ENCODE measurements at regions not wholly inside any gene's neighbourhood (a gene's known extent, or its start where the extent isn't known, plus 50 kb on each side); places are given as distances from the start of the nearest gene placed in this dataset.

DNA sequence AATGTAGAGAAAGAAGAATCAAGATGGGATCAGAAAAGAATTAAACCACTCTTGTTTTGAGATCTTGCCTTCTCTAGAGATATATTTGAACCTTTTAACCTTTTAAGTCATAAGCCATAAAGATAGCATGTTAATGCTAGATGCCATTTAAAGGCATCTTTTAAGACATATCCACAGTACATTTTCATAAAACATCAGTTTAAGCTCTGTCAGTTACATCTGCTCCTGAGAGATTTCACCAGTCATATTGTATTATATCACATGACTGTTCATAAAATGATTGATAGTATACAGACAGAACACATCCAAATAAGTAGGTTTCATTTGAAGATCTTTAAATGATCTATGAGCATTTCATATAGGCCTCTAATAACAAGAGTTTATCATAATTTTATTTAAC, 1238.5 kb downstream of the SLC16A7 start:
- TF ChIP-seq, protein P1, sequence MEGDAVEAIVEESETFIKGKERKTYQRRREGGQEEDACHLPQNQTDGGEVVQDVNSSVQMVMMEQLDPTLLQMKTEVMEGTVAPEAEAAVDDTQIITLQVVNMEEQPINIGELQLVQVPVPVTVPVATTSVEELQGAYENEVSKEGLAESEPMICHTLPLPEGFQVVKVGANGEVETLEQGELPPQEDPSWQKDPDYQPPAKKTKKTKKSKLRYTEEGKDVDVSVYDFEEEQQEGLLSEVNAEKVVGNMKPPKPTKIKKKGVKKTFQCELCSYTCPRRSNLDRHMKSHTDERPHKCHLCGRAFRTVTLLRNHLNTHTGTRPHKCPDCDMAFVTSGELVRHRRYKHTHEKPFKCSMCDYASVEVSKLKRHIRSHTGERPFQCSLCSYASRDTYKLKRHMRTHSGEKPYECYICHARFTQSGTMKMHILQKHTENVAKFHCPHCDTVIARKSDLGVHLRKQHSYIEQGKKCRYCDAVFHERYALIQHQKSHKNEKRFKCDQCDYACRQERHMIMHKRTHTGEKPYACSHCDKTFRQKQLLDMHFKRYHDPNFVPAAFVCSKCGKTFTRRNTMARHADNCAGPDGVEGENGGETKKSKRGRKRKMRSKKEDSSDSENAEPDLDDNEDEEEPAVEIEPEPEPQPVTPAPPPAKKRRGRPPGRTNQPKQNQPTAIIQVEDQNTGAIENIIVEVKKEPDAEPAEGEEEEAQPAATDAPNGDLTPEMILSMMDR (IDR thresholded peaks at IDR 0.05; ENCODE audit: insufficient read depth, missing control alignments): no peak
- DNase-seq (ENCODE audit: insufficient read length, low spot score) (no peak), FAIRE-seq (no peak)

DNA sequence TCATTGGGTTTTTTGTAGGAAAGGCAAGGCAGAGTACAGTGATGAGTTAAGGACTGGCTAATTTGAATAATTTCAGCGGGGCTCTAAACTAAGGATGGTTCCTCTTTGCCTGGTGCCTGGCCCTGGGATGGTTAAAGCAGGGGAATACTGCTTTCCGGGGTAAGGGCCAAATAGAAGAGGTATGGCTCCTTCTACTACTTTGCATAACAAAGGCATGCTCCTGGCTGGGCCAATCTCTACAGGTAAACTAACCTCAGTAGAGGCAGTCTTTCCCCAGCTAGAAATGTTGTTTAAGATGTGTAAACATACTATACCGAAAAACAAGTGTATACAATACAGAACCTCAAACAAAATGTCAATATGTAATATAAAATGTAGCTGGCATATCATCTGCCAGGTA, 1239.0 kb downstream of the SLC16A7 start:
- DNase-seq (ENCODE audit: insufficient read length, low spot score) (no peak), FAIRE-seq (no peak)
- TF ChIP-seq, protein P1 (IDR thresholded peaks at IDR 0.05; ENCODE audit: insufficient read depth, missing control alignments): no peak

DNA sequence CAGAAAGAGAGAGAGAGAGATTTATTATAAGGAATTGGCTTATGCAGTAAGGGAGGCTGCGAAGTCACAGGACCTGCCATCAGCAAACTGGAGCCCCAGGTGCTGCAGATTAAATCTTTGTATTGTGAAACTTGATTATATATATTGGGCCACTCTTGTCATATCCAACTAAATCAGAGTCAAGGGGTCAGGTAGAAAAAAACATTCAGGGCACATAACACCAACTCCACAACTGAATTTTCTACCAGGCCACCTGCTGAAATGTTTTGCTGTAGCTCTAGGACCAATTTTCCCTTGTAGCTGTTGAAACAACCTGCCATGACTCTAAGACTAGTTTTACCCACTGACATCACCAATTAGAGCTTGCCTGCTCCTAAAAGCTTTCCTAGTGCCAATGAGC, 1240.8 kb downstream of the SLC16A7 start:
- TF ChIP-seq, protein P1 (IDR thresholded peaks at IDR 0.05; ENCODE audit: insufficient read depth, missing control alignments): no peak
- DNase-seq (ENCODE audit: insufficient read length, low spot score) (no peak), FAIRE-seq (no peak)

DNA sequence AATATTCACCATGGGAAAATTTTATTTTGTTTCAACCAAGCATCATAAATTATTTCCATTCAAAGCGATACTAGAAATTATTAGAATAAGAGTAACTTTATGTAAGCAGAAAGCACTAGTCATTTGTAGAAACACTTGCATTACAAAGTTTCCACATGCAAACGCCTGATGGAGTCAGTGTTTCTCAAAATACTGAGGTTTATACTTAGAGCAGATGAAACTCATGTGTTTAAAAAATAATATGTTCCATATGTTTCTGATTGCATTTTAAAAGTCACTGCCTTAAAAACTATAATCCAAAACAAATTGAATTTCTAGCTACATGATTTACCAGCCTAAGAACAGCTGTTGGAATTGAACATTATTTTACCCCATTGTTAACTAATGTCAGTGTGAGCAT, 1246.4 kb downstream of the SLC16A7 start:
- no peak for FAIRE-seq
- TF ChIP-seq, protein P1 (IDR thresholded peaks at IDR 0.05; ENCODE audit: insufficient read depth, missing control alignments): no peak

DNA sequence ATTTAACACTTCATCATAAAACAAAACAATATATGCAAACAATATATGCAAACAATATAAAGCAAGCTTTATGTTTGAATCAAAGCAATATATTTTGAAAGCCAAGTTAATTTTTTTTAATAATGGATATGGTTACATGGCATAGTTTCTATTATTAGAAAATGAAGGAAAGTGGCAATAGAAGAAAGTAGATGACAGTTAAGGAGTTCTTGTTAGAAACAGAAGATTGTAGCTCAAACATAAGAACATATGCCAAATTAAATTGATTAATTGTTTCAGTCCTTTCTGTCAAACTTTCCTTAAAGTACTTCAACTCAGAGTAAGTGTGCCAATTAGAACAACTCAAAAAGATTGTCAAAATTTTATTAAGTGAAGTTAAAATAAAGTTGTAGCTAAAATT, 1248.3 kb downstream of the SLC16A7 start:
- FAIRE-seq (no peak), DNase-seq (ENCODE audit: insufficient read length, low spot score) (no peak)
- TF ChIP-seq, protein P1 (IDR thresholded peaks at IDR 0.05; ENCODE audit: insufficient read depth, missing control alignments): no peak

More for the DNA sequence above, 1246.4 kb downstream of the SLC16A7 start:
- DNase-seq (ENCODE audit: insufficient read length, low spot score): no peak

DNA sequence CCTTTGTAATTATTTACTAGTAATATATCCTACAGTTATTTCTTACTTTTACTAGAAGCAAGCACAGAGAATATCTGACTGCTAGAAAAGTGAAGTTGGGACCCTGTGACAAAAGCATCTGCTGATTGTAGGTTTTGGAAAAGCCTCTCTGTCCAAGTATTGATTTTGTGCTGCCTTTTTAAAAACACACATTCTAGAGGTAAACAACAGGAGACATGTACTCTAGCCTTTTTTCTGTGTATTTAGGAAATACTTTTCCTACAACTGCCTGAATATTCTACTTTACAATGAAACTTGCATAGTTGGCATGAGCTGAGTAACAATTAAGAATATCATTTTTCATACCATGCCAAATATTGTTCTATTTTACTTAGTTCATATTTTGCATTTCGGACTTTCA, 1249.0 kb downstream of the SLC16A7 start:
- FAIRE-seq: no peak
- no peak for DNase-seq (ENCODE audit: insufficient read length, low spot score)
- TF ChIP-seq, protein P1 (IDR thresholded peaks at IDR 0.05; ENCODE audit: insufficient read depth, missing control alignments): no peak

DNA sequence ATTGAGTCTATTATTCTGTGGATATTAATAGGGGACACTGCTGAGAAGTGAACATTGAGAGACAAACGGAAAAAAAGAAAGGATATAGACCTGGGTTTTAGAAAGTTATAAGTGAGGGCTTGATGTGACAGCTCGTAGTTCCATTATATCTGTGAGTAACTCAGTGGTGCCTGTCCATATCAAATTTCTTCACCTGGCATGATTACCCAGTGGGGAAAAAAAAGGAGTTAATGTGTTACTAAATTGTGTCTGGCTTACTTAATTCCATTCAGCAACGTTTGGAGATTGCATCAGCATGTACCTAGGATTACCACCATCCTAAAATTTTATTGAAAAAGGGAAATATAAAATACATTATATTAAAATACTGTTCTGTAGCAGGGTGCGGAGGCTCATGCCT, 1249.9 kb downstream of the SLC16A7 start:
- DNase-seq (ENCODE audit: insufficient read length, low spot score) (no peak), FAIRE-seq (no peak)
- TF ChIP-seq, protein P1 (IDR thresholded peaks at IDR 0.05; ENCODE audit: insufficient read depth, missing control alignments): no peak
